ENCODE measurements at regions not wholly inside any gene's neighbourhood (a gene's known extent, or its start where the extent isn't known, plus 50 kb on each side); places are given as distances from the start of the nearest gene placed in this dataset.
"Not testable (repeated sequence)": the region's sequence is repeated elsewhere in the genome, so short reads cannot be mapped to it uniquely, and the experiment has no call there.

DNA sequence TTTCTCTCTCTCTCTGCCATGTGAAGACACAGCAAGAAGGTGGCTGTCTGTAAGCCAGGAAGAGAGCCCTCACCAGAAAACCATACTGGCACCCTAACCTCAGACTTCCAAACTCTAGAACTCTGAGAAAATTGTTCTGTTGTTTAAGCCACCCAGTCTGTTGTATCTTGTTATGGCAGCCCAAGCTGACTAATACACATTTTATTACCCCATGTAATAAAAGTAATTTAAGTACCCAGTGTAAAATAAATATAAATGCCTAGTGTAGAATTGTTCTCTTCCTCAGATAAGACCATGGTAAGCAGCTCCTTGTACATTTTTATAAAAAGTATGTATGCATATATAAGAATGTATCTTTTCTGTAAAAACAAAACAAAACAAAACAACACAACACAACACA lies 119.7 kb downstream of the DTL start:
- no peak for DNase-seq

DNA sequence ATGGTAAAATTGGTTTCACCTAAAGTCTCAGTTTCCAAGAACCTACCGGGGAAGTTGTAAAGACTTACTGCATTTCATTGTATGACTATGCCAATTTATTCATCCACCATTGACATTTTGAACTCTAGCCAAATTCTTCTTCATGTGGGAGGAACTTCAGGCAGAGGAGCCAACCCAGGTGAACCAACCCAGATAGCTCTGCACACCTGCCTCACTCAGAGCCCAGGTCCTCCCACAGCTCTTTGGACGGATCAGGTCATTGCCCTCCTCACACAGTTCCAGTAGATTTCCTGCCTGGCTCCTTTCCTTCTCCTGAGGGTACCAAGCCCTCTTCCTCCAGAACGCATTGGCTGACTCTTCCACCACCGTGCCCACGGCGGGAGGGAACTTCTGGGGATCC lies 121.7 kb downstream of the DTL start:
- no peak for DNase-seq

DNA sequence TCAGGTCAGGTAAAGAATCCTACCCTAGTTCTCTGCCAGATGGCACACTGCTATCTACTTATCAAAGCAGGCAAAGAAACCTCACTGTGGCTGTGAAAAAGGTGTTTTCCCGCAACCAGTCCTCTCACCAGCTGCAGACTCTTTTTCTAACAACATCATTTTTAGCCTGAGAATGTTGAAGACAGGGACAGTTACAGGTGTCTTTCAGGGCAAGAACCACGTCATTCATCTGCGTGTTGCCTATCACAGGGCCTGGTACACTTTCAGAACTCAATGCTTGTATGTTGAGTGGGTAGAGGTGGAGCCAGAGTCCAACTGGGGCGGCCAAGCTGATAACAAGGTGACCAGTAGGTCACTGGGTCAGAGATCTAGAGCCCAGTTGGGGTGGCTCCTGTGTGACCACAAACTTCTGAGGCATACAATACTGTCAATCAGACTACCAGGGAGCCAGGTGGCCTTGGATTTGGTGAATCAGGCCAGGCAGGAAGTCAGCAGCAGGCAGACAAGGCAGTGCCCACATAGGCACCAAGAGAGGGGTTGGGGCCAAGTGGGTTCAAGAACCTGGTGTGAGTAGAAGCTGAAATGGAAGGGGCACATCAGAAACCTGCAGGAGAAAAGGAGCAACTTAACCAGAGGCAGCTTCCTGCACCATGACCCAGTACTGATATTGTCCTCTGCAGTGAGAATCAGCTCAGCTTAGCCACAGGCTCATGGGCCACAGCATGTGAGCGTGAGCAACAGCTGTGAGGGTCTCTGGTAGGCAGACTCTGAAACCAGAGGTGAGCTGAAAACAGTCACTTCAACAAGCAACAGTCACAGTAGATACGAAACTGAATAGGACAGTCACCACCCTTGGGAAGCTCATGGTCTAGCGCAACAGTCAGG lies 123.6 kb downstream of the DTL start:
- peak; percentile 19 for DNase-seq

DNA sequence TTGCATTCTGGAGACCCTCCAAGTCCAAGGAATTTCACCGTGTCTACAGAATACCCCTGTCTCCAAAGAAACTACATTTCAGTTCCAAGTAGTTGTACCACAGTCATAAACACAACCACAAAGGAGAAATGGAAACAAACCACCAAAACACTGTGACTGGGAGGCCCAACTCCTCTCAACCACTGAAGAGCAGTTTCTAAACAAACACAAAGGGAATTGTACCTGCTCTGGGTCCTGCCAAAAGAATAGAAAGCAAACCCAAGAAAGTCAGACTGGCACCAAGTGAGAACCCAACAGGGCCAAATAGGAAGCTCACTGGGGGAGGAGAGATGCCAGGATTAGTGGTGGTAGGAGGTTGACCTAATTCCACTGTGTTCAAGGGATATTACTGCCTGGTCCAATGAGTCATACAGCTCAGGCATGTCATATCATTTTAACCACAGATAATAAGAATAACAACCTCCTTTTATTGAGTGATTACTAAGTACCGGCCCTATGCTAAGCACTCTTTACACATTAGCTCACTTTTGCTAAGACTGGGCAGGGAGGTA lies 123.9 kb upstream of the PPP2R5A start:
- DNase-seq: peak; percentile 47

DNA sequence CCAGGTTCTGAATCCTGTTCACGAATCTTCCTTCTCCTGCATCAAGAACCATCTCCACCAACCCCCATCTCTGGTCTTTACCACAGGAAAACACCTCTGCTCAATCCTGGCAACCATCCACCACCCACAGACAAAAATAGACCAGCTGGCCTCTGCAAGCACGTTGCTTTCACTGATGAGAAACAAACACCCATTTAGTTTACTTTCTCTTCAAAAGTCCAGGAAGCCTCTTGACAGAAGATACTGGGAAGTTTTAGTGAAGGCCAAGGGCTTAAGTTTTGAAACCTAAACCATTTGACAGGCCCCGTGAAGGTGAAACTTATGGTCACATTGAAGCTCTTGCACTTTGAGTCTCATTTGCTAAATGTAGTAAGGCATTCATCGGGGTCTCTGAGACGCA lies 122.6 kb upstream of the PPP2R5A start:
- peak; percentile 38 for DNase-seq

DNA sequence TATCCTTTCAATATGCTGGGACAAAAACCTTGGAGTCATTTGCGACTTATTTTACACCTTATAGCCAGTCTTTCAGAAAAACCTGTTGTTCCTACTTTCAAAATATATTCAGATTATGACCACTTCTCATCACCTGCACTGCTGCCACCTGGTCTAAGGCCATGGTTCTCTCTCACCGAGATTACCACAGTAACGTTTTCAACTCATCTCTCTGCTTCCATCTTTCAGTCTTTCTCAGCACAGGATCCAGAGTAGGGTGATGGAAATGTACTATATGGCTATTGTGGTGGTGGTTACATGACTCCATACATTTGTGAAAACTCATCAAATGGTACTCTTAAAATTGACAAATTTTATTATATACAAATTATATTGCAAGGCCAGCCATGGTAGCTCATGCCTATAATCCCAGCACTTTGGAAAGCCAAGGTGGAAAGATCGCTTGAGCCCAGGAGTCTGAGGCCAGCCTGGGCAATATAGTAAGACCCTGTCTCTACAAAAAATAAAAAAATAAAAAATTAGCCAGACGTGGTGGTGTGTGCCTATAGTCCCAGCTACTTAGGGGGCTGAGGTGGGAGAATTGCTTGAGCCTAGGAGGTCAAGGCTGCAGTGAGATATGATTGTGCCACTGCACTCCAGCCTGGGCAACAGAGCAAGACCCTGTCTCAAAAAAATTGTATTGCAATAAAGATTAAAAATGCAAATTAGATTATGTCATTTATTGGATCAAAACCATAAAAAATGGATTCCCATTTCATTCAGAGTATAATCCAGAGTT lies 120.9 kb upstream of the PPP2R5A start:
- no peak for DNase-seq

DNA sequence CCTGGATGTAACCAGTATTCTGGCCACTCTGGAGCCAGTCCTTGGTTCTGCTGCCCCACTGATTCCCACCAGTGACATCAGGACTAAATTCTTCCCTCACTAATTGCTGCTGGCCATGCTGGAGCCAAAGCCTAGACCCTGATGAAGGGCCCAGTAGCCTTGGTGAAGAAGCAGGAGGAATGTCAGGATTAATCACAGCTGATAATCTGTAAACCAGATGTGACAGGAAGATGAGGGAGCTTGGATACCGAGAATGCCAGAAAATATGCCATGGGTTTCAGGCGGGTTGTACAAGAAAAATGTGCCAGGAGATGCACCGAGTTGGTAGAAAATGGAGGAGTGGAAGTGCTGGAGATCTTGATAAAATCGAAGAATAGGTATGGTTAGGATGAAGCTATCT lies 119.0 kb upstream of the PPP2R5A start:
- DNase-seq: no peak

DNA sequence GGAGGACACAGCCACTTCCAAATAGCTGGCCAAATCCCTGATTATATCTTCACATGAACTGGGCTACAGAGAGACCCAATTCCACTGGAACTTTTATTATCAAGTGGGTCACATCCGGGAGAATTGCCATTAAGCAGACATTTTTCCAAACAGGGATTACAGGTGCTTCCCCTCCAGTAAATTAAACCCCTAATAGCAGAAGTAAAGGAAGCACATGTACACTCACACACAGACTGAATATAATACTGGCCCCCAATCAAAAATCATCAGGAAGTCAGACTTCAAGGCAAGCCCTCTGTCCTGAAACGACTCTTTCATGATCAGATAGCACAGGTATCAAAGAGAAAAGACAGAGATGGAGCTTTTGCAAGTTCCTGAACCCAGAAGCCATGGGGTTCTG lies 118.6 kb upstream of the PPP2R5A start:
- no peak for DNase-seq

DNA sequence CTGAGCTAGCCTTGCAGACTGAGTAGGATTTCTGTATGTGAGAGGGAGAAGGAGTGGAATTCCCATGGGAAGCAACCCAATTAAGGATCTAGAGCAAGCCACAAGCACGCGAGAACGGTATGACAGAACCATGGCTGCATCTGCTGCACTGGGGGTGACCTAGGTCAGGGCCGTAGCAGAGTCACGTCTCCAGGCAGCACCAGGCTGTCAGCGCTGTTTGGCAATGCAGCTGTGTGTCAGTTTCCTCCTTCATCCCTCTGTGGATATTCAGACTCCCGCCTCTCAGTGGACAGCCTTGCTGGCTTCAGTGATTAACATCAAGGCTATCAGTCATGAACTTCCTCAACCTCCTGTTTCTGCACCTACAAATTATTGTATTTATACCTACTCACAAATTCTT lies 118.1 kb upstream of the PPP2R5A start:
- no peak for DNase-seq

DNA sequence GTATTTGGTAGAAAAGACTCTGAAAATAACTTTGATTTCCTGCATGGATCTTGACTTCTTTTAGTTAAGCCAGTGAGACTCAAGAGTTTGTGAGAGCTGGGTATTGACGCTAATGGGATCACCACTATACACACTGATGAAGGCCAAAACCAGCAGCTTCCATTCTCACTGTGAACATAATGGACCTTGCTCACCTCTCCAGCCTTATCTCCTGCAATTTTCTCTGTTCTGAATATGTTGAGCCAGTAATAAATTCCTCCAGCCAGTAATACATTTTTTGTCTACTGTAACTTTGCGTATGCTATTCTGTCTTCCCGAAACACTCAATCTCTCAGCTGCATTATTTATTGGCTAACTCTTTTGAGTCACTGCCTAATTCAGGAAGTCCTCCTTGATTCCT lies 111.6 kb upstream of the PPP2R5A start:
- no peak for DNase-seq

DNA sequence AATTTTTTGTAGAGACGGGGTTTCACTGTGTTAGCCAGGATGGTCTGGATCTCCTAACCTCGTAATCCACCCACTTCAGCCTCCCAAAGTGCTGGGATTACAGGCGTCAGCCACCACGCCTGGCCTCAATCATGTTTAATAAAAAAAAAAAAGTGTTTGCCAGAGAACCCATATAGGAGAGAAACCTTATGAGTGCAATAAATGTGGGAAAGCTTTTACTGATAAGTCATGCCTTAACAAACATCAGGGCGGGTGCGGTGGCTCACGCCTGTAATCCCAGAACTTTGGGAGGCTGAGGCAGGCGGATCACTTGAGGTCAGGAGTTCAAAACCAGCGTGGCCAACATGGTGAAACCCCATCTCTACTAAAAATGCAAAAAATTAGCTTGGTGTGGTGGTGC lies 110.9 kb upstream of the PPP2R5A start:
- not testable (repeated sequence) for DNase-seq

DNA sequence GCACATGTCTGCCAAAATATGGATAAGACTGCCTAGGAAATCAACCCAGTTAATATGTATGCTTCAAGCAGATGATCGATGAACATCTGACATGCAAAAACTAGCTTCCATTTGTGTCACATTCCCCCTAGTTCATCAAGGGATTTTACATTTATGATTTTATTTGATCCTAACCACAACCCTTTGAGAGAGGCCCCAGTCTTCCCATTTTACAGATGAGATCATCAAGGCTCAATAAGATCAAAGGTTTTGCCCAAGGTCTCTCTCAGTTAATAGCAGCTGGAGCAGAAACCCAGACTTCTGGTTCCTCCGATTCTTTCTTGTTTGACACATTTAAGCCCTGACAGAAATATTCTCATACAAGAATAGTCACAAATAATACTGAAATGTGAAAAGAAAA lies 107.7 kb upstream of the PPP2R5A start:
- no peak for DNase-seq

DNA sequence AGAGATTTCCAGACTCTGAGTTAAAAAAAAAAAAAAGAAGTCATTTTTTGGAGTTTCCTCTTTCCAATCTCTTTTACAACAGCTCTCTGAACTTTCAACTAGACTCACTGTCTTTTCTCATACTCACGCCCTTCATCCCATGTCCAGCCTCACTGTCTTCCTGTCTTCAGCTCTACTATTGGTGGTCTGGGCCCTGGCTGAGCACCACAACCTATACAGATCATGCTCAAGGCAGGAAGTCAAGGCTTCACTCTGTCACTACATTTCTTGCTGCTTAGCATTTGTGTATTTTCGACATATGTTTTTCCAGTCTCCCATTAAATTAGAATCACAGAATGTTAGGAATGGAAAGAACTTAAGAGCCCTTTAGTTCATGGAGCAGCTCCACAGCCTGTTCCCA lies 106.4 kb upstream of the PPP2R5A start:
- no peak for DNase-seq

DNA sequence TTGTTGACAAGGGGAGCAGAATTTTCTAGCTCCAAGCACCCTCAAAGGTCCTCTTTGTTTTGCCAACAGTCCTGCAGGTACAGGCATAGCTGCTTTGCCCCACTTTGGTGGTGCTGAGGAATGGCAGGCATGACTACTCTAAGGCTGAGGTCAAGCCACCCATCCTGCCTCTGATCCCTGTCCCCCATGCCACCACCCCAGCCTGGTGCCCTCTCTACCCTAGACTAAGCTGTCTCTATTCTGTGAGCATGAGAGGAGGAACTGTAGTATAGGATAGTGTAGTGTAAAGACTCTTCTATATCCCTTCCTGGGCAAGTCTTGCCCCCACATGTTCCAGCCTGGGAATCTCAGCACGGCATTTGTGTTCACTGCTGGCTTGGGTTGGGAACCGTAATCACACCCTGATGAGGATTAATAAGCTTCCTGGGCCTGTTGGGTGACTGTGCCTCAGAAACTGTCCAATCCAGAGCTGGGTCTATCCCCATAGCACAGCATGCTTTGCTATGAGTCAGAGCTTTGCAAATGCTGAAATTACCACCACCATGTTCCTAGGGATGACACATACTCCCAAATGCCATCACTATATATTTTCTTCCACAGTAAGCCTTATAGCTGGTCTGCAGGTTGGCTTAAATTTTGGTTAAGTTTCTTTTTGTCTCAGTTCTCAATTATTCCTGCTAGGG lies 105.7 kb upstream of the PPP2R5A start:
- no peak for DNase-seq

DNA sequence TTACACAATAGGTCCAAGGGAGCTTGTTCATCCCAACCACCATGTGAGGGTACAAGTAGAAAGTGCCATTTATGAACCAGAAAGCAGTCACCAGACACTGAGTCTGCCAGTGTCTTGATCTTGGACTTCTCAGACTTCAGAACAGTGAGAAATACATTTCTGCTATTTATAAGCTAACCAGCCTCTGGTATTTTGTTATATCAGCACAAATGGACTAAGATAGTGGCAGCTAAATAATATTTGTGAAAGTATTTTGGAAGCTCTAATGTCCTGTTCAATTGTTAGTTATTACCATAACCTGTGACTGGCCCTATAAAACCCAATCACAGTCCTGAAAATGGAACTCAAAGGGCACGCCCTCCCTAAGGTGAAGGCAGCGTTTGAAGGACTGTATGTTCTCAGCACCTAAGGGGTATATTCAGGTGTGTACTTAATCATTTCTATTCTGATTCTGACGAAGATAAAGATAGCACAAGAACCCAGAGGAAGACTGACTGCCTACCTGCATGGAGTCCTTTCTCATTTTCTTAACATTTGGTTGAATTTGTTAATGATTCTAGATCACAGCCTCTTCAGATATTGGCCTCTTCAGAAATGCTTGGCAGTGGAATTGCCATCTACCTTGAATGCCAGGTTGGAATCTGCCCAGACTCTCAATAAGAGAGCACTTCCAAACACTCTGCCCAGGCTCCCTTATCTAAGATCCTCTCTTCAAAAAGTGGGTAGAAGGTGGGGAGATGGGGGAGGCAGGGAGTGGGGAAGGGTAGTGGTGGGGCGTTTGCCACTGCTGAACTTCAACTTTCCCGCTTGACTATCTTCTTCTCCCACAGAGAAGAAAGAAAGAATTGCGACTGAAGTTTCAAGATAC lies 104.0 kb upstream of the PPP2R5A start:
- no peak for DNase-seq

DNA sequence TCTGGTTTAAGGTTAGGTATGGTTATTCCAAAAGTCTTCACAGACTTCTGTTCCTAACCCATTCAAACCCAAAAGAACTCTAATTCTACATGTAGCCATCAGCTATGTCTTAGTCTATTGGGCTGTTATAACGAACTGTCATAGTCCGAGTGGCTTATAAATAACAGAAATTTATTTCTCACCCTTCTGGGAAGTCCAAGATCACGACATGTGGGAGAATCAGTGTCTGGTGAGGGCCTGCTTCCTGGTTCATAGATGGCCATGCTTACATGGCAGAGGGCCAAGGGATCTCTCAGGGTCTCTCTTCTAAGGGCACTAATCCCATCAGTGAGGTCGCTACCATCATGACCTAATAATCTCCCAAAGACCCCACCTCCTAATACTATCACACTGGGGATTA lies 103.0 kb upstream of the PPP2R5A start:
- no peak for DNase-seq

DNA sequence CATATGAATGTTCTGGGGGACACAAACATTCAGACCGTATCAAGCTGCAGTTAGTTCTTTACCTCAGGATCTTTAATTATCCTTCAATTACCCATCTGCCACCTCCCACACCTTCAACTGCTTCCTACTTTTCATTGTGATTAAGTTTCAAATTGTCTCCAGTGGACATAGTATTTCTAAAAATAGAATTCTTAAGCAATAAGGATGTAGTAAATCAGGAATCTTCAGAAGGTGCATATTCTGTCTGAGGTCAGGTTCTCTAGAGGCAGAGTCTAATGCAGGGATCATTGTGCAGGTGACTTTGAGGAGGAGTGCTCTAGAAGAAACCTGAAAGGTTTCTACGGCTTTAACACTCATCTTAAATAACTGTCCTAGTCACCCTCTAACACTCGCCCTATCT lies 102.6 kb upstream of the PPP2R5A start:
- DNase-seq: no peak

DNA sequence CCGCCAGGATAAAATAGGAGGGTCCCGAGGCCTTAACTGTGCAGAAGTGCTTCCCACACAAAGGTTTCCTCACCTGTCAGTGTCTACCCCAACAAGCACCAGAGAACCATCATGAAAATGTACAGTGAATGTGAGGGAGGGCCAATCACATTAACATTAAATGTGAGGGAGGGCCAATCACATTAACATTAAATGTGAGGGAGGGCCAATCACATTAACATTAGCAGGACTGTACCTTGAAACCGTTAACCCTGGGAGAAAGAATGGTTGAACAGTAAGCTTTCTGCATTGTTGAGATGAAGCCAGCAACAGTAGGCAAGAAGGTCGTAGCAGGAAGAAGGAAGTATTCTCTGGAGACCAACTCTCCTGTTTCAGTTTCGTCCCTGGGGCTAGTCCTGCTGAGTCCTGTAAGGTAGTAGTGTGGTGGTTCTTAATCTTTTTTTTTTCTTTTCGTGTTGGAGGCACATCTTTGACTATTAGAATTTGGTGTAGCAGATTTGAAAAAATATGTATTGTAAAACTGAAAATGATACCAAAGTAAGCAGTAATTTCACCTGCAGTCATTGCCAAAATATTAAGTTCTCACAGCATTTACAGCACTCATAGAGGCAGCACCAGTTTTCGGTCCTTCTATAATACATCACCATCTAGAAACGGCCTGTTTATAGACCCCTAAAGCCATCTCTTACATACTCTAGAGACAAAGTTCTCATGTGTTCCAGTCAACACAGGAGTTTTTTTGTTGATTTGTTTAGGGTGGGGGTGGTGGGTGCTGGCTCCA lies 98.6 kb upstream of the PPP2R5A start:
- DNase-seq: peak; percentile 44

DNA sequence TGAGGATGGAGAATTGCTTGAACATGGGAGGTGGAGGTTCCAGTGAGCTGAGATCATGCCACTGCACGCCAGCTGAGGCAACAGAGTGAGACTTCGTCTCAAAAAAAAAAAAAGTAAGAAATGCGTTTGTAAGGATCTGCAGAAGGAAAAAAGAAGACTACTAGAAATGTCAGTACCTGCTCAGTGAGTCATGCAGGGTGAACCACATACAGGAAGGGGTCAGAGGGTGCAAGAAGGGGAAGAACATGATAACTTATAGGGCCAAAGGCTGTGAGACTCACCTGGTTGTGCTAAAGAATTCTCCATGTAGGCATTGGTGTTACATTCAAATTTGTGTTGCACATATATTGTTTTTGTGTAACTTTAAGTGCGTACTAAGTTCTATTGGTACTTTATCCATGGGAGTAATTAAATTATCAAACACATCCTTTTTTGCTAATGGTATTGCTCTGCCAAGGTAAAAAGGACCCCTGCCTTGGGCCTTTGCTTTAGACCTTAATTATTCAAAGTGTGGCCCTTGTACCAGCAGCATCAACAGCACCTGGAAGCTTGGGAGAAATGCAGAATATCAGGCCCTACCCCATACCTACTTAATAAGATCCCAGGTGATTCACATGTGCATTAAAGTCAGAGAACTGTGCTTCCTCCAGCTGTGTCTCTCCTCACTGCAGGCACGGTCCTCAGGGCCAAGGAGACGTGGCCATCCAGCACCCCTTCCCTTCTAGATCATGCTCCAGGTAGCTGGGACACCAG lies 96.4 kb upstream of the PPP2R5A start:
- DNase-seq: peak; percentile 47

DNA sequence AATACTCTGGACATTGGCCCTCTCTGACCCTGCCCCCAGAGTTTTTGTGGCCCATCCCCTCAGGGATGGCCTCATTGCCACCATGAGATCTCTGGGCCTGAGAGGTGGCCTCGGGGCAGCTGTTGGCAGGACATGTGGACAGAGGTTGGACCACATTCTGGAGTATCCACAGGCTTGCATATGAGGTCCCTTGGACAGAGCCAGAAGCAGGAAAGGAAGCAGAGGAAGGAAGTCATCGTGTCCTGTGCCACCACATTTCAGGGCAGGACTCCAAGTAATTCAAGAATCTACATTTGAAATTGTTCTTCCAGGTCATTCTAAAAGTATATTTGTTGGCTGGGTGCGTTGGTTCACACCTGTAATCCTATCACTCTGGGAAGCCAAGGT lies 95.9 kb upstream of the PPP2R5A start:
- DNase-seq: no peak

DNA sequence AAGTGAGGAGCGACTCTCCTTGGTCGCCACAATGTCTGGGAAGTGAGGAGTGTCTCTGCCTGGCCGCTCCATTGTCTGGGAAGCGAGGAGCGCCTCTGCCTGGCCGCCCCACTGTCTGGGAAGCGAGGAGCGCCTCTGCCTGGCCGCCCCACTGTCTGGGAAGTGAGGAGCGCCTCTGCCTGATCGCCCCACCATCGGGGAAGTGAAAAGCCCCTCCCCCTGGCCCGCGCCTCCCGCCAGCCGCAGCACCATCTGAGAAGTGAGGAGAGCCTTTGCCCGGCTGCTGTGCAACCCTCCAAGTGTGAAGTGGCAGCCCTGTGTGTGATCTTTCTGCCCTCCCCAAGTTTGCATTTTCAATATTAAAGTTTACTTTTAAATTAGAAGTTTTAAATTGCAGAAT lies 95.0 kb upstream of the PPP2R5A start:
- no peak for DNase-seq
